ENCODE measurements at regions not wholly inside any gene's neighbourhood (a gene's known extent, or its start where the extent isn't known, plus 50 kb on each side); places are given as distances from the start of the nearest gene placed in this dataset.
"Not testable (repeated sequence)": the region's sequence is repeated elsewhere in the genome, so short reads cannot be mapped to it uniquely, and the experiment has no call there.

- not testable (repeated sequence) for TF ChIP-seq SKIL (IDR thresholded peaks at IDR 0.05; ENCODE audit: low read depth, poor library complexity, severe bottlenecking); SUZ12 (IDR thresholded peaks at IDR 0.05; ENCODE audit: unreplicated experiment); RAD21 (IDR thresholded peaks at IDR 0.05; ENCODE audit: insufficient read depth, low read depth, low read length); SUPT20H (IDR thresholded peaks at IDR 0.05; ENCODE audit: borderline replicate concordance, control insufficient read depth, low read depth, low read length)
- TF ChIP-seq, protein P1, sequence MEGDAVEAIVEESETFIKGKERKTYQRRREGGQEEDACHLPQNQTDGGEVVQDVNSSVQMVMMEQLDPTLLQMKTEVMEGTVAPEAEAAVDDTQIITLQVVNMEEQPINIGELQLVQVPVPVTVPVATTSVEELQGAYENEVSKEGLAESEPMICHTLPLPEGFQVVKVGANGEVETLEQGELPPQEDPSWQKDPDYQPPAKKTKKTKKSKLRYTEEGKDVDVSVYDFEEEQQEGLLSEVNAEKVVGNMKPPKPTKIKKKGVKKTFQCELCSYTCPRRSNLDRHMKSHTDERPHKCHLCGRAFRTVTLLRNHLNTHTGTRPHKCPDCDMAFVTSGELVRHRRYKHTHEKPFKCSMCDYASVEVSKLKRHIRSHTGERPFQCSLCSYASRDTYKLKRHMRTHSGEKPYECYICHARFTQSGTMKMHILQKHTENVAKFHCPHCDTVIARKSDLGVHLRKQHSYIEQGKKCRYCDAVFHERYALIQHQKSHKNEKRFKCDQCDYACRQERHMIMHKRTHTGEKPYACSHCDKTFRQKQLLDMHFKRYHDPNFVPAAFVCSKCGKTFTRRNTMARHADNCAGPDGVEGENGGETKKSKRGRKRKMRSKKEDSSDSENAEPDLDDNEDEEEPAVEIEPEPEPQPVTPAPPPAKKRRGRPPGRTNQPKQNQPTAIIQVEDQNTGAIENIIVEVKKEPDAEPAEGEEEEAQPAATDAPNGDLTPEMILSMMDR (IDR thresholded peaks at IDR 0.05 in 2 of 3, conservative IDR thresholded peaks at IDR 0.05 in 1 of 3; ENCODE audit: control insufficient read depth in 2 of 3, extremely low read depth in 1 of 3, insufficient read depth in 1 of 3, low read depth in 3 of 3, low read length in 3 of 3): not testable (repeated sequence)
These were observed 117.7 kb downstream of the ENC1 start for GRCh38 chr5:74522838-74523237.
